ENCODE measurements at regions not wholly inside any gene's neighbourhood (a gene's known extent, or its start where the extent isn't known, plus 50 kb on each side); places are given as distances from the start of the nearest gene placed in this dataset.
"Not testable (repeated sequence)": the region's sequence is repeated elsewhere in the genome, so short reads cannot be mapped to it uniquely, and the experiment has no call there.

DNA sequence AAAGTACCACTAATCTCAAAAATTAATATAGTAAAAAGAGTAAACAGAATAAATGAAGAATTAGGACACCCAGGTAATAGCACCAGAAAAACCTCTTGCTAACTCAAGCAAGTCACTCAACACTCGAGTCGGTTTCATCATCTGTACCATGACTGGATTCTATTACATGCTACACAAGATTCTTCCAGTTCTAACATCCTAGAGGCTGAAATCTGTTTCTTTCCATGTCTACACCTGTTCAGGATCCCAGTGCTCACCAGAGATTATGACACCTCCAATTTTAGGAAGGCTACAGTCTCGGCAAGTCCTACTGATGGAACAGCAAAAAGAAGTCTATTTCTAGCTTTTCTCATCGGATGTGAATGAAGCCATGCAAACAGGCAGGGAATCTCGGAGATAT is 95.3 kb upstream of the ANK3 start:
- H3K9me3 Mint-ChIP-seq, result no peaks in the 10 kb centered on the region
- H3K4me1 Mint-ChIP-seq (ENCODE audit: low read depth), result peaks cover 4% of the 10 kb centered on the region
- H3K4me3 Mint-ChIP-seq (ENCODE audit: low read depth), result no peak overlapping the region
- no peaks in the 10 kb centered on the region for H3K36me3 Mint-ChIP-seq (ENCODE audit: low read depth)
- H3K27me3 Mint-ChIP-seq (ENCODE audit: low read depth), result no peaks in the 10 kb centered on the region
- DNase-seq (ENCODE audit: low spot score), result no peak
- intact Hi-C loops (cut with micrococcal nuclease), result no loop called here
- H3K27ac Mint-ChIP-seq, result no peak overlapping the region

DNA sequence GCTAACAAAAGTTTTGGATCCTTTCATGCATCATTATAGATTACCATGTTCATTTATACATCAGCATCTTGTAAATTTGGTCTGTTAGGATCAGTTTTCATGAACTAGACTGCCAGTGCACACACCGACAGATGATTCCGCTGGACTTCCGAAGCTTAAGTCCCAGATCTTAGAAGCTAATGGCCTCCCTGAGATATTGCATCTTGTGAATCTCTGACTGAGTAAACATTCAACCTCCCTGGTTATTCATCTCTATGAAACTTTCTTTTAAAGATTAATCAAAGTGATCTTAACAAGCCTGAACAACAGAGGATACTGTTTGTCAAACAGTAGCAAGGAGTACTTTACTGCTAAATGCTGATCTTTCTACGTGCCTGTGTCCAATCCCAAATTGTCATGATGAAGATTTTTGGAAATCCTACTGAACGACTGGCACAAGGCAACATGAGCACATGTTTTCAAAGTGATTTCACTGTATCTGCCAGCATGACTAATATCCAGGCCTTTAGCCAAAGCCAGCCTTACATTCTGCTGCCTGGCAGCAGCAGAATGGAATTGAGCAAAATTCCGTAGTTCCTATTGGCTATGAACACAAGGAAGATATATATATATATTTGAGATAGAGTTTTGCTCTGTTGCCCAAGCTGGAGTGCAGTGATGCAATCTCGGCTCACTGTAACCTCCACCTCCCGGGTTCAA is 91.3 kb upstream of the ANK3 start:
- H3K9me3 Mint-ChIP-seq, result no peaks in the 10 kb centered on the region
- no peak for DNase-seq (ENCODE audit: low spot score)
- H3K4me1 Mint-ChIP-seq (ENCODE audit: low read depth), result no peaks in the 10 kb centered on the region
- intact Hi-C loops (cut with micrococcal nuclease), result no loop called here
- no peaks in the 10 kb centered on the region for H3K36me3 Mint-ChIP-seq (ENCODE audit: low read depth)
- H3K27me3 Mint-ChIP-seq (ENCODE audit: low read depth), result no peaks in the 10 kb centered on the region
- no peak overlapping the region for H3K27ac Mint-ChIP-seq
- no peak overlapping the region for H3K4me3 Mint-ChIP-seq (ENCODE audit: low read depth)

DNA sequence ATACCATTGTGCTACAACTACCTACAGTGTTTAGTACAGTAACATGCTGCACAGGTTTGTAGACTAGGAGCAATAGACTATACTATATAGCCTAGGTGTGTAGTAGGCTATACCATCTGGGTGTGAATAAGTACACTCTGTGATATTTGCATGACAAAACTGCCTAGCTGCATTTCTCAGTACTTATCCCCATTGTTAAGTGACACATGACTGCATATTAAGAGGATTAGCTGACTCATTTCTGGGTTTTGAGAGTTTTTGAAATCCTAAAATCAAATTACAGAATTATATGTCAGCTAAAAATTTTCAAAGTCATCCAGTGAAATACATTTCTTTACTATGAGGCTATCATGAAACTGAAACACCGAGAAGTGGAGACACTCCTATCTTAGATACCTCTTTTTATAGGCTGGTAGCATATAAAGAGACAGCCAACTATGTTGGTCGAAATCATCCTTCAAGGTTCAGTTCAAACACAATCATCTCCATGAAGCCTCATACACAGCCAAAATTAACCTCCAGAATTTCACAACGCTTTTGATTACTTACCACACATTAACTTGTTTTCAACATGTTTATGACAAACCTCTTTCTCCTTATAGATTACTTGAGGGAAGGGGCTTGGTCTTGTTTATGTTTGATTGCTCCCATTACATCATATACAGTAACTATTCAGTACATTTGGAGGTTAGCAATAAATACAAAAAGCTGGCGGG is 89.8 kb upstream of the ANK3 start:
- no peaks in the 10 kb centered on the region for H3K36me3 Mint-ChIP-seq (ENCODE audit: low read depth)
- H3K4me3 Mint-ChIP-seq (ENCODE audit: low read depth), result no peak overlapping the region
- no peaks in the 10 kb centered on the region for H3K9me3 Mint-ChIP-seq
- no peak overlapping the region for H3K27ac Mint-ChIP-seq
- H3K27me3 Mint-ChIP-seq (ENCODE audit: low read depth), result no peaks in the 10 kb centered on the region
- no peak for DNase-seq (ENCODE audit: low spot score)
- intact Hi-C loops (cut with micrococcal nuclease), result no loop called here
- H3K4me1 Mint-ChIP-seq (ENCODE audit: low read depth), result no peaks in the 10 kb centered on the region

DNA sequence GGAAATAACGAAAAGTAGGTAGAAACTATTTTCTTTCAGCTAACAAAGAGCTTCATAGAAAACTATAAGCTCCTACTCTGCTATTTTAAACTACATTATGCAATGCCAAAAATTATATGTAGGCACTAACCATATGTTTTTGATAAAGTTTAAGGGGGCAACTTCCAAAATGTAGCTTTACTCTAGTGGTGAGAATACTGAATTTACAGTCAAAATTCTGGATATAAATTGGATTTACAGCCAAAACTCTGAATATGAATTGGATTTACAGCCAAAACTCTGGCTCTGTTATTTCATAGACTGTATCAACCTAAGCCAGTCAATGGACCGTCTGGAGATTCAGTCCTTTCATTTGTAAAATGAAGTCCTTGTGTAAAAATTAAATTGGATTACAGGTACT is 86.8 kb upstream of the ANK3 start:
- no peak overlapping the region for H3K4me3 Mint-ChIP-seq (ENCODE audit: low read depth)
- no peaks in the 10 kb centered on the region for H3K4me1 Mint-ChIP-seq (ENCODE audit: low read depth)
- H3K9me3 Mint-ChIP-seq, result no peaks in the 10 kb centered on the region
- DNase-seq (ENCODE audit: low spot score), result no peak
- no peaks in the 10 kb centered on the region for H3K27me3 Mint-ChIP-seq (ENCODE audit: low read depth)
- H3K27ac Mint-ChIP-seq, result no peak overlapping the region
- no peaks in the 10 kb centered on the region for H3K36me3 Mint-ChIP-seq (ENCODE audit: low read depth)
- intact Hi-C loops (cut with micrococcal nuclease), result no loop called here

DNA sequence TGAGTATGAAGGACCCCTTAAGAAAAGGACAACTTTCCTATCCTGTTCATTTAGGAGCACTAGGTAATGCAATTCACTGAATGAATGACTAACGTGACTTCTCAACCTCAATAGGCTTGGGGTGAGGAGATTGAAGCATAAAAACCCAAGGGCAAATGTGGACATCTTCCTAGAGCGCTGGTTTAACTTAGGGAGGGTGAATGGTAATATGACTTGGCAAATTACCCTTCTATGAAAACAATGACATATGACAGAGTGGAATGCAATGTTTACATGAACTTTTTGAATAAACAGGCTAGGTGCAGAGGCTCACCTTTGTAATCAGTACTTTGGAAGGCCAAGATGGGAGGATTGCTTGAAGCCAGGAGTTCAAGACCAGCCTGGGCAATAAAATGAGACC is 83.9 kb upstream of the ANK3 start:
- no peak for DNase-seq (ENCODE audit: low spot score)
- no peak overlapping the region for H3K27ac Mint-ChIP-seq
- no peaks in the 10 kb centered on the region for H3K27me3 Mint-ChIP-seq (ENCODE audit: low read depth)

DNA sequence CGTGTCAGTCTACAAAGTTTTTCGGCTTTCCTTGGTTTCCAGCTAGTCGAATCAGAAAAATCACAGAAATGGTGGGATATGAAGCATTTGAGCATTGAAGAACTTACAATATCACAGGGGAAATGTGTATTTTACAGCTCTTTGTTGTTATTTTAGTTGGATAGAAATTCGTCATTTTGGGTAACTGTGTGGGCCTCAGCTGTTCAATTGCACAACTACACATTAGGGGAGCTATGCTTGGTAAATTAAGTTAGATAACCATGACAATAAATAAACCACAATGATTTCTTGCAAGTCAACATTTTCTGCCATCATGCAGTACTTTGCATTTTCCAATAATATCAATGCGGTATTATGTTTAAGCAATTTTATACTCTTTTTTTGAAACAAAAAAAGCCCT is 80.4 kb upstream of the ANK3 start:
- H3K36me3 Mint-ChIP-seq (ENCODE audit: low read depth), result no peaks in the 10 kb centered on the region
- no peaks in the 10 kb centered on the region for H3K9me3 Mint-ChIP-seq
- intact Hi-C loops (cut with micrococcal nuclease), result no loop called here
- no peaks in the 10 kb centered on the region for H3K4me1 Mint-ChIP-seq (ENCODE audit: low read depth)
- DNase-seq (ENCODE audit: low spot score), result no peak
- H3K27ac Mint-ChIP-seq, result no peak overlapping the region
- H3K27me3 Mint-ChIP-seq (ENCODE audit: low read depth), result no peaks in the 10 kb centered on the region
- H3K4me3 Mint-ChIP-seq (ENCODE audit: low read depth), result no peak overlapping the region

More for the DNA sequence above, 83.9 kb upstream of the ANK3 start:
- intact Hi-C loops (cut with micrococcal nuclease), result no loop called here
- no peak overlapping the region for H3K4me3 Mint-ChIP-seq (ENCODE audit: low read depth)
- H3K9me3 Mint-ChIP-seq, result no peaks in the 10 kb centered on the region
- H3K4me1 Mint-ChIP-seq (ENCODE audit: low read depth), result no peaks in the 10 kb centered on the region
- no peaks in the 10 kb centered on the region for H3K36me3 Mint-ChIP-seq (ENCODE audit: low read depth)

DNA sequence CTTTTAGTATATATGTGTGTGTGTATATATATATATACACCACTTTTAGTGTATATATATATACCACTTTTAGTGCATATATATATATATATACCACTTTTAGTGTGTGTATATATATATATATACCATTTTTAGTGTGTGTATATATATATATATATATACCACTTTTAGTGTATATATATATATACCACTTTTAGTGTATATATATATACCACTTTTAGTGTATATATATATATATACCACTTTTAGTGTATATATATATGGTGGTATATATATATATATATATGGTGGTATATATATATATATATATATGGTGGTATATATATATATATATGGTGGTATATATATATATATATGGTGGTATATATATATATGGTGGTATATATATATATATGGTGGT is 79.5 kb upstream of the ANK3 start:
- H3K9me3 Mint-ChIP-seq; intact Hi-C loops (cut with micrococcal nuclease); H3K27me3 Mint-ChIP-seq (ENCODE audit: low read depth); H3K4me3 Mint-ChIP-seq (ENCODE audit: low read depth); H3K4me1 Mint-ChIP-seq (ENCODE audit: low read depth); DNase-seq (ENCODE audit: low spot score); H3K27ac Mint-ChIP-seq; H3K36me3 Mint-ChIP-seq (ENCODE audit: low read depth): not testable (repeated sequence)

DNA sequence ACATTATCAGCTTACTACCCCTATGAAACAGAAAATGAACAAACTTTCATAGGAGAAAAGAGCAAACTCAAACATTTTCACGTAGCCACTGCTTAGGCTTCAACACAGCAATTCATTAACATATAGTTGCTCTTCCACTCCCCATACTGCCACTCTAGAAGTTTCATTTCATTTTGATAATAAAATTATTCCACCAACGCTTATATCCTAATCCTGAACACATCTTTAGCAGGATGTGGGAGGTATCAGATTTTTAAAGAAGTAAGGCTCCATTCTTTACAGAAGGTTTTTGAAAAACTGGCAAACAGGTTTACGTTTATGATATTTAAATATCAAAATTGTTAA is 77.5 kb upstream of the ANK3 start:
- Mint-ChIP-seq H3K4me3 (ENCODE audit: low read depth) (no peak overlapping the region), H3K27me3 (ENCODE audit: low read depth) (no peaks in the 10 kb centered on the region), H3K4me1 (ENCODE audit: low read depth) (no peaks in the 10 kb centered on the region), H3K27ac (no peak overlapping the region), H3K9me3 (no peaks in the 10 kb centered on the region), H3K36me3 (ENCODE audit: low read depth) (no peaks in the 10 kb centered on the region)
- DNase-seq (ENCODE audit: low spot score), result no peak
- intact Hi-C loops (cut with micrococcal nuclease), result no loop called here

DNA sequence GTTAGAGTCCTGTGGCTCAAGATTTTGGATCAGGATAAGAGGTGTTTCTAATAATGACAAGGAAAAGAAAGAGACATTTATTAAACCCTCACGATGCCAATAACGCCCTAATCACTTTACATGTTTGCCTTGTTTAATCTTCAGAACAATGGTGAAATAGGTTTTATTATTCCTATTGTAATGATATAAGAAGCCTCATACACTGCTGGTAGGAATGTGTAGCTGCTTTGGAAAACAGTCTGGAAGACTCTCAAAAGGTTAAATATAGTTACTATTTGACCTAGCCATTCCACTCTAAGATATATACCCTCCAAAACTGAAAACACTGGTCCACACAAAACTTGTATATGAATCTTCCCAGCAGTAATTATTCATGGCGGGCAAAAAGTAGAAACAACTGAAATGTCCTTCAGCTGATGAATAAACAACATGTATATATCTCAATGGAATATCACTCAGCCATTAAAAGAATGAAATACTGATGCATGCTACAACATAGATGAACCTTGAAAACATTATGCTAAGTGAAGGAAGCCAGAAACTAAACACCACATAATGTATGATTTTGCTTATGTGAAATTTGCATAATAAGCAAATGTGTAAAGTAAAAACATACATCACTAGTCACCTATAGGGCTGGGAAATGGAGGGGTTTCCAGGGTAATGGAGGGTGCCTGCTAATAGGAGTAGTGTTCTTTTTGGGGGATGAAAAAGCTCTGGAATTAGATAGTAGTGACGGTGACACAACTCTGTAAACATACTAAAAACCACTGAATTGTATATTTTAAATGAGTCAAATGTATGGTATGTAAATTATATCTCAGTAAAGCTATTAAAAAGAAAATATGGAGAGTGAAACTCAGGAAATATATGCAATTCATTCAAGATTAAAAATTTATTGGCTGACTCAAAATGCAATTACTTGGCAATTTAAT is 76.9 kb upstream of the ANK3 start:
- H3K4me3 Mint-ChIP-seq (ENCODE audit: low read depth), result no peak overlapping the region
- no peak overlapping the region for H3K27ac Mint-ChIP-seq
- H3K27me3 Mint-ChIP-seq (ENCODE audit: low read depth), result no peaks in the 10 kb centered on the region
- no peak for DNase-seq (ENCODE audit: low spot score)
- no peaks in the 10 kb centered on the region for H3K9me3 Mint-ChIP-seq
- no peaks in the 10 kb centered on the region for H3K4me1 Mint-ChIP-seq (ENCODE audit: low read depth)
- intact Hi-C loops (cut with micrococcal nuclease), result no loop called here
- no peaks in the 10 kb centered on the region for H3K36me3 Mint-ChIP-seq (ENCODE audit: low read depth)

DNA sequence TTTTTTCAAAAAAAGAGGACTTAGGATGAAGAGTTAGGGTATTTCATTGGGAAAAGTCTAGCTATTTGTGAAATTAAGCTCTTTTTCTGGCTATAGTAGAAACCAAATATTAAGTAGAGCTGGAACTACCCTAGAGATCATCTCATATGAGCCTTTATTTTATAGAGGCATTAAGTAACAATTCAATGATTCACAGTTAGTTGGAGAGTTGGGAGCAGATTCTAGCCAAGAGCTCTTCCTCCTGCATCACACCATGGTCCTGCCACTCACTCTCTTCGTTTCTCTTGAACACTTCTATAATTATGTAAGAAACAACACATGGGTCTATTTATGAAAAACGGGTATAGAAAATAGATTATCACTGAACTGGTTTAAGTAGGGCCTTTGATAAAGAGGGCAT is 76.1 kb upstream of the ANK3 start:
- no peak for DNase-seq (ENCODE audit: low spot score)
- Mint-ChIP-seq H3K4me1 (ENCODE audit: low read depth) (no peaks in the 10 kb centered on the region), H3K9me3 (no peaks in the 10 kb centered on the region), H3K36me3 (ENCODE audit: low read depth) (no peaks in the 10 kb centered on the region), H3K27ac (no peak overlapping the region), H3K27me3 (ENCODE audit: low read depth) (no peaks in the 10 kb centered on the region), H3K4me3 (ENCODE audit: low read depth) (no peak overlapping the region)
- intact Hi-C loops (cut with micrococcal nuclease), result no loop called here

DNA sequence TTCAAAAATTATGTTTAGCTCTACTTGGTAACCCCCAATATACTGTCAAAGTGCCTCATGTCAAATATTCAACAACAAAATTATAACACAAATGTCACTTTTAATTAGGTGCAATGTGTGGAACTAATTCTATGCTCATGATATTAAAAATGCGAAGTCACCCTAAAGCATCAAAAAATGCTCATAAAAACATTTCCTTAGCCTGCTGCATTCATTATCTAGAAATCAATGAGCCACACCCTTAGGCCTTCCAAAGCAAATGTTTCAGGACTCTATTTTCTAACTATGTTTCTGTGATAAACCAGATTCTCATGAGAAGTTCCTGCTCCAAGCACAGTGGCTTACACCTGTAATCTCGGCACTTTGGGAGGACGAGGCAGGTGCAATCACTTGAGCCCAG is 75.0 kb upstream of the ANK3 start:
- intact Hi-C loops (cut with micrococcal nuclease), result no loop called here
- Mint-ChIP-seq H3K36me3 (ENCODE audit: low read depth) (no peaks in the 10 kb centered on the region), H3K9me3 (no peaks in the 10 kb centered on the region), H3K27me3 (ENCODE audit: low read depth) (no peaks in the 10 kb centered on the region), H3K4me1 (ENCODE audit: low read depth) (no peaks in the 10 kb centered on the region), H3K27ac (no peak overlapping the region), H3K4me3 (ENCODE audit: low read depth) (no peak overlapping the region)
- no peak for DNase-seq (ENCODE audit: low spot score)

DNA sequence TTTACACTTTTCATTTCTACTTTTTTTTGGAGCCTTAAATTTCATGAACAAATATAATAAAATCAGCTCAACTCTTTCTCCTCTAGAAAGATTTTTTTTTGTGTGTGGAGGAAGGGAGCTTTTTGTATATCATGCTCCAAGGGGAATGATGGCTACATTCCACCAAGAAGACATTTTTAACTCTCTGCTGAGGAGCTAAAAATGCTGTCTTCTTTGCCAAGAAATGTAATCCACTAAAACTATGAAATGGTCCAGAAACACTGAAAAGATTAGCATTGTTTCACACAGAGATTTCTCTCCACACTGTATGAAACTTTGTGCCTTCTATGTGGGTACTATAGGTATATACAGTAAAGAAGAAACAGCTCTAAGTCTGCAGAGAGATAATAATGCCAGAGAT is 74.1 kb upstream of the ANK3 start:
- Mint-ChIP-seq H3K4me1 (ENCODE audit: low read depth) (no peaks in the 10 kb centered on the region), H3K4me3 (ENCODE audit: low read depth) (no peak overlapping the region), H3K27me3 (ENCODE audit: low read depth) (no peaks in the 10 kb centered on the region), H3K9me3 (no peaks in the 10 kb centered on the region), H3K36me3 (ENCODE audit: low read depth) (no peaks in the 10 kb centered on the region), H3K27ac (no peak overlapping the region)
- DNase-seq (ENCODE audit: low spot score), result no peak
- intact Hi-C loops (cut with micrococcal nuclease), result no loop called here

DNA sequence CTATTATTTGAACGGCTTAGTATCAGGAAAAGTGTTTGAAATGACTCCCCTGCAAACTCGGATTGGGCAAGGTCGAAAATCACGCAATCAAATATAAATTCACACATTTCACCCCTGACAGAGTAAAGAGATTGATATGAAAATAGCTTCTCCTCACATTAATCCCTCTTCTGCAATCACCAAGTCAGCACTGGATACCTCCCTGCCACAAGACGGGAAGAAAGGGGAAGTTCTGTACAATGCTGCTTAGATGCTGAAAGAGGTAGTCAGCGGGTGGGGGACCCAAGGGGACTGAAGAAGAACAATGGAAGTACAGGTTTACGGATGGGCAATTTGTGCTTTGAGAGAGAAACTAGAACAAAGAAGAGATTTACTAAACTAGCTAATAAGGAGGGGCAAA is 72.0 kb upstream of the ANK3 start:
- H3K4me3 Mint-ChIP-seq (ENCODE audit: low read depth), result no peak overlapping the region
- no peaks in the 10 kb centered on the region for H3K9me3 Mint-ChIP-seq
- no peaks in the 10 kb centered on the region for H3K36me3 Mint-ChIP-seq (ENCODE audit: low read depth)
- no peak overlapping the region for H3K27ac Mint-ChIP-seq
- DNase-seq (ENCODE audit: low spot score), result no peak
- peaks cover 4% of the 10 kb centered on the region for H3K4me1 Mint-ChIP-seq (ENCODE audit: low read depth)
- H3K27me3 Mint-ChIP-seq (ENCODE audit: low read depth), result no peaks in the 10 kb centered on the region
- intact Hi-C loops (cut with micrococcal nuclease), result no loop called here

Data from activated T-helper 2 cell treated with anti-CD3 and anti-CD28 coated beads, Interferon-gamma antibody, Interleukin-2, Interleukin-4, amounts not matched to agents 10 μg/mL and 5 μg/mL and 100 μg/mL, durations not matched to agents 14 hours and 24 hours and 36 hours (primary cell).